DOHH2 (cell line): ENCODE measurements at regions not wholly inside any gene's neighbourhood (a gene's known extent, or its start where the extent isn't known, plus 50 kb on each side); places are given as distances from the start of the nearest gene placed in this dataset.

Experiments
- CTCF ChIP-seq: fragments of 200-600 bp; sonication (generic); IDR thresholded peaks from one replicate; pipeline ENCODE4 v1.5.1; 2014; ENCODE audit warnings: antibody characterized with exemption, mild to moderate bottlenecking, low read depth, low read length; ENCODE audit not compliant: poor library complexity, severe bottlenecking
- EZH2phosphoT487 ChIP-seq: fragments of 200-600 bp; sonication (generic); IDR thresholded peaks from 2 replicates; pipeline ENCODE4 v1.6.1; 2017; ENCODE audit warnings: borderline replicate concordance, mild to moderate bottlenecking, antibody characterized with exemption, low read length, moderate library complexity, mixed read lengths

- no peak for TF ChIP-seq CTCF
- no peak for TF ChIP-seq EZH2phosphoT487
Observed at GRCh38 chr20:23203951-23204730, 118.0 kb upstream of the CD93 start.
